NK-92 (cell line): ENCODE measurements at regions not wholly inside any gene's neighbourhood (a gene's known extent, or its start where the extent isn't known, plus 50 kb on each side); places are given as distances from the start of the nearest gene placed in this dataset.

ENCODE experiments used
- DNase-seq: peaks from one replicate; lab custom pipeline; 2025; ENCODE audit not compliant: unreplicated experiment; lab: John Stamatoyannopoulos, UW

DNA sequence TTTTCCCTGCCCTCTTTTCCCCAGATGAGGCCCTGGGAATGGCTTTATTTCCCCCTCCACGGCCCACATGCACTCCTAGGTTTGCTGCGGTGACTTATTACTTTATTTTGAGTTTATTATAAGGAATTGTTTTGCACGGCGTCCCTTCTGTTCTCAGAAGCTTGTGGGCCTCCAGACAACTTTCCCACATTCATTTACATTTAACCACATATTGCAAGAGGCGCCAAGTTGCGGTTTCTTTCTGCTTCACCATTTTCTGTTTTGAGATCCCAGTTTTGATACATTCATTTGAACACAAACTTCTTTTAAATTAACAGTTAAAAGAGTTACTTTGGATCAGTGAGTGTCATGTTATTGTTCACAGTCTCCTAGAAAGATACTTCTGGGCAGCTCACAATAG, 532.5 kb upstream of the MGMT start:
- no peak for DNase-seq

DNA sequence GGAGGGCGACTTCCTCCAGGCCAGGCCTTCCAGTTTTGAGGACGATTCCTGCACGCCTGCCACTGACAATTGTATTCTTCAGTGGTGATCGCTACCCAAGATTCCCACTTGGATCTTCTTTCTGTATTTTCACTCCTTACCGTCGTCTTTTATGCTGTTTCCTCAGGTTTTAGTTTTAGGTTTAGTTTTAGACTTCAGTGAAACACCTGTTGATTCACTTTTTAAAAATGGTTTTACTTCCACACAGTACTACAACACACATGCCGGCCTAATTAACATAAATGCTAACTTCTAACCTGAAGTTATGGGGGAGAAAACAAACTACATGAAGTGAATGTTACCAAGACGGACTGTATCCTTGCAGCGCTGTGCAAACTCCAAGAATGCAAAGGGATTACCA, 530.6 kb upstream of the MGMT start:
- DNase-seq = no peak

DNA sequence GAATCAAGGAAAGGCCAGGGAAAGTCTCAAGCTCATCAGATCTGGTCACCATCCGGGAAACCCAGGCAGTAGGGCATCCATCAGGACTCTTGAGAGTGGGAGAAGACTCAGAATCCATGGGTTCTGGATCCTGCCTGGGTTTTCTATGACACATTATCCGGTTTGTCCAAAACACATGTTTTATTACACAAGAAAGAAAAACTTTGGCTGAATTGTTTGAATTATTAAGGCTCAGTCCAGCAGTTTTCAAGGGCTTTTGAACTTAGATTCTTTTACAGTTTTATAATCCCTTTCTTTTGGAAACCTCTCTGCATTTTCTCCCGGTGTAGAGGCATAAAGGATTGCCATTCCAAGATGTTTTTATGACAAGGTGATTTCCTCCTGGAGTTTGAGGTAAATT, 528.5 kb upstream of the MGMT start:
- no peak for DNase-seq

DNA sequence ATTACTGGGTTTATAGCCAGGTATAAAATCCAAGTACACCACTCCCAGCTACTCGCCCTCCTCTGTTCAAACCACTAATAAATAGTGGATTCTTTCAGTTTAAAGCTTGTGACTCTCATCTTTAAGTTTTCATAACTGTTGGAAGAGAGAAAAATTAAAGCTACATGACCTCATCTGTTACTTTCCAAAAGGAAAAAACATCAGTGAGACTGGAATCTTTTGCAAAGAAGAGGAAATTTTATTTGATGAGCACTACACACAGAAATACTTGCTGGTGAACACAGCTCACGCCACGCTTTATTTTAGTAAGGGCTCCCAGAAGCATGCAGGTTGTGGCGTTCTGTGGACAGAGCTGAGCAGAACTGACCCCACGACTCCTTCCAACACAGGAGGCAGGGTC, 527.0 kb upstream of the MGMT start:
- no peak for DNase-seq

DNA sequence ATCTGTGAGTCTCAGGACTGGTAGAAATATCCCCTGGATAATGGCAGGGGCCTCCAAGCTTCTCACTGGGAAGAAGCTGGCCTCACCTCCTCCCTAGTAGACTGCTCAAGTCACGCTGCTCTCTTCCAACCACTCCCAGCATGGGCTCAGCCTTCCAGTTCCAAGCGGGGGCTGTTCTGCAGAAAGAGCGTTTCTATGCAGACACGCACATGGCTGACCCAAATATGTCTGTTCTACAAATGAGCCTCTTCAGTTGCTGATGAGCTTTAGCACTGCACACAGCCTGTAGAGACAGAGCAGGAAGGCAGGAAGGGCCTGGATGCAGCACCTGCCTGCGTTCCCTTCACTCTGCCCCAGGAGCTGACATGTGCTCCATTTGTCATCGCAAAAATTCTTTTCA, 523.9 kb upstream of the MGMT start:
- no peak for DNase-seq

DNA sequence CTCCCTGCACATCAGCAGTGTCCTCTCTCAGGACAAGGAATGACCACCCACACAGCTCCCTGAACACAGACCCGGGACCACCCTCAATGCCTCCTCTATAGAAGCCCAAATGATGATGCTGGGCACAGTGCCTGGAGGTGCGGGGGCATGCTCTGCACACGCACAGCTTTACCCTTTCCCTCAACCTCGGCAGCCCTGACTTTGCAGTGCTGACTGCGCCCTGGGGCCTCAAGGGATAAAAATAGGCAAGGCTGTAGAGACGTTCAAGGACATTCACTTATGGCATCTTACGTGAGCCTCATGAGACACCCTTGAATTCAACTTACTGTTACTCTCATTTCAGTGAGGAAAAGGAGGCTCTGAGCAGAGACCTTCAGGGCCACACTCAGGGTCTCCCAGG, 521.6 kb upstream of the MGMT start:
- no peak for DNase-seq

DNA sequence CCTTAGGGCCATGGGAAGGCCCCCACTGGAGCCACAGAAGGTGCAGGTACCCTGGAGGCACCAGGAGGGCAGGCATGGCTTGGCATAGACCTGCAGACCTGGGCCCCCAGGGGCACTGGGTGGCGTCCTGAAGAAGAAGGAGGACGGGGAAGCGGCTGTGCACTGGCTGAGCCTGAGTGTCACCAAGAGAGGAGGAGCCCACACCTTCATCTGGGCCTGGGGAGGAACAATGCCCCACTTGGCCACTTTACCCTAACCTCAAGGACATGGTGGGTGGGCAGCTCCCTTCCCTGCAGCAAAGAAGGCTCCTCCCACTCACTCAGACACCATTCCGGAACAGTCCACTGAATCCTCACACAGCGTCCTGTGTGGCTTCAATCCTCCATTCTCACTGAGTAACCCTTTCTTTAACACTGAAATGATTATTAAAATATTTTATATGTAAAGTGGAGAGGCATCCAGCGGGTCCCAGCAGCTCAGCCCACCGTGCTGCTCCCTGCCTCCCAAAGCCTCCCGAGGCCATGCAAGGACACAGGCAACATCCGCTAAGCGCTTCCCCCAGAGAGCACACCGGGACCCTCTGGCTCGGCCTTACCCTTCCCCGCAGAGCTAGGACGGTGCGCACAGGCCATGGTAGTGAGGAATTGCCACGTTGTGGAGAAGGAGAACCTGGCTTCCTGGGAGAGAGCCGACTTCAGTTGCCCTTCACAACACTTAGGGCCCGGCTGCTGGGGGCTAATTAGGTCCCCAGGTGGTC, 516.7 kb upstream of the MGMT start:
- DNase-seq = no peak

DNA sequence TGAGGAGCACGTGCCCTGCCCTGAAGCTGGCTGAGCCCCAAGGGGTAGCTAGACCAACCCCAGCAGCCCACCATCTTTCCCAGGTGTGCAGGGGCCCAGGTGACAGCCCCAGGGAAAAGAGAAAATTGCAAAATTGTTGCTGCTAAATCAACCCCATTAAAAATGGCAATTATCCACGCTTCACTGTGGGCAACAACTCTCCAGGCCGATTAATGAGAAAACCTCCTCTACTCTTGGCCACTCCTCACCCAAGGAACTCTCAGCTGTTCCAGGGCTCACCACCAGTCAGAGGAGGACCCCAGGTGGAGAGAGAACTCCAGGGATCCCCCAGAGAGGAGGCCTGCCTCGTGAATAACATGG, 516.1 kb upstream of the MGMT start:
- DNase-seq = no peak

DNA sequence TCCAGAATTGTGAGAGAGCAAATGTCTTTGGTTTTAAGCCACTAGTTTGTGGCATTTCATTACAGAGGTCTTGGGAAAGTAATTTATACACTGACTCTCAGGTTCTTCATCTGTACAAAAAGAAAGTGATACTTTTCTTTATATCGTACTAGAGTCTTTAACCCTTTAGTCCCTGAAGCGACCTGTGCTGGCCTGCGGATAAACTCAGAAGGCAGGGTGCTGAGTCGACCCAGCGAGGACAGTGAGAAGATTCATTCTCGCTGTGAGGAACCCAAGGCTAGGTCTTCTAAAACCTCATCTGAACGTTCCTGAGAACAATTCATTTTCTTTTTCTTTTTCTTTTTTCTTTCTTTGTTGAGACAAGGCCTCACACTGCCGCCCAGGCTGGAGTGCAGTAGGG, 514.2 kb upstream of the MGMT start:
- no peak for DNase-seq

DNA sequence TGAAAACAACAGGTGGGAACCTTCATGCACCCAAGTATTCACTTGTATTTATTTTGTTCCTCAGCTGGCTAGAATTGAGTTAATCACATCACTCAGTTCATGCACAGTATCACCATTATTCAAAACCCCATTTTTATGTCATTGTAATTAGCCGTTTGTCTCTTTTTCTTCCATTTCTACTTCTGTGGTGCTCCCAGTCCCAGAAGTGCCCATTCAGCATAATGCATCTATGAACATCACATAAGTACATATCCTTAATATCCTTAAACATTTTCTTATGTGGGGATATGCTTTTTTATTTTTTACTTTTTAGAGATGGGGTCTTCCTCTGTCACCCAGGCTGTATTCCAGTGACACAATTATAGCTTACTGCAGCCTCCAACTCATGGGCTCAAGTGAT, 510.9 kb upstream of the MGMT start:
- no peak for DNase-seq

DNA sequence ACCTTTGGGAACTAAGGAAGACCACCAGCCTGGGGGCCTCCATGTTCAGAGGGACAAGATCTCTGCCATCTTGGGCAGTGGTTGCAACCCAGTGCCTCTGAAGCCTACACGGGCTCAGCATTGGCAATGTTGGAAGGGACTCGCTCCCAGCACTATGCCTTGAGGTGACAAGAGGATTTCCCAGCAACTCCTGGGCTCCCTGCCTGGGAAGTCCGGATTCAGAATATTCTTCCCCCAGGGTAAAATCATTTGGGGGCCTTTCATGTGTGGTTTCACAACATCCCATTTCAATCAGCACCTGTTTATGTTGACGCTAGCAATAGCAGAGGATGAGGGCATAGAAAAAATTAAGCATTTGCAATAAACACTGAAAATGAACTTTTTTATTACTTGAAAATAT, 509.8 kb upstream of the MGMT start:
- no peak for DNase-seq

DNA sequence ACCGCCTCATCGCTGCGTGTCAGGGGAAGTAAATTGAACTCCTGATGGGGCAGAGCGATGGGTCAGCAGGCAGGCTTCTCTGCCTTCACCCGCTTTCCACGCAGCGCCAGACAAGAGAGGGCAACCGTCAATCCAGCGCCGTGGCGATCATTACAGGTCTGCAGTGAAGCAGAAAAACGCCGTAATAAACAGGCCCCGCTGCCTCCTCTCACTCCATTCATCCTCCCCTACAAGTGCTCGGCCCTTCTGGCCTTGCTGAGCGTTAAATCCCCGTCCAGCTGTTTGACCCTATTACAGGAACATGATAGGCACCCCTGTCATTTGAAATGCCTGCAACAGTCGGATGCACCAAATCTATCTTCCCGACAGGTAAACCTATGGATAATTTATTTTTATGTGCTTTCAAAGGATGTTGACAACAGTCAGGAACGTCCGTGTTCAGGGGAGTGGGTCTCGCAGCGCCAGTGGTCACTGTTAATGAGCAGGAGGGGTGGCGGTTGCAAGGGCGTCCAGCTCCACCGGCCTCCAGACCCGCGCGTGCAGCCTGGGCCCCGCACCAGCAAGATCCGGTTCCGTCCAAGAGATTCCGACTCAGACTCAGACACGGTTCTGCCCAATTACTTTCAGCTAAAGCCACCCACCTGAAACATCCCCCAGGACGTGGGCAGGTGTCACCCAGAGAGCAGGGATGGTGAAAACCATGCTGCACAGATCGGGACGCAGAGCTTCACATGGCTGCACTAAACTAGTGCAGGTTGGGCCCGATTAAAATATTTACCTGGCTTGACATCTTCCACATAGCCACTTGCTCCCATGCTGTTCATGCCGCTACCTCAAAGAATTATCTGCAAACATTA, 508.0 kb upstream of the MGMT start:
- no peak for DNase-seq

DNA sequence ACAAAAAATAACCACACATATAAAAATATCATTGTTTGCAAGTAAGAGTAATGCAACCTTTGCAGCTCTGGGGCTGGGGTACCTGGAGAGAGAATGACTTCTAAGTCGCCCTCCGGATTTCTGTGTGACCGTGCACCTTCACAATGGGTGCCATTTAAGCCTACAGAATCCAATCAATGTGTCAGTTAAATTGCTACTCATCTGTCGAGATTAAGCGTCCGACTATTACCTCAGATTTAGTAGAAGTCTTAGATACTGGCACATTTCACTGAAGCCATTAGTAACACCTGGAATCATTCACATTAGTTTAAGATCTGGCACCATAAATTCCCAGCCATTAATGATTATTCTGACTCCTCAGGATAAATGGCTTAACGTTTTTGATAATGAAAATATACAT, 507.3 kb upstream of the MGMT start:
- no peak for DNase-seq

DNA sequence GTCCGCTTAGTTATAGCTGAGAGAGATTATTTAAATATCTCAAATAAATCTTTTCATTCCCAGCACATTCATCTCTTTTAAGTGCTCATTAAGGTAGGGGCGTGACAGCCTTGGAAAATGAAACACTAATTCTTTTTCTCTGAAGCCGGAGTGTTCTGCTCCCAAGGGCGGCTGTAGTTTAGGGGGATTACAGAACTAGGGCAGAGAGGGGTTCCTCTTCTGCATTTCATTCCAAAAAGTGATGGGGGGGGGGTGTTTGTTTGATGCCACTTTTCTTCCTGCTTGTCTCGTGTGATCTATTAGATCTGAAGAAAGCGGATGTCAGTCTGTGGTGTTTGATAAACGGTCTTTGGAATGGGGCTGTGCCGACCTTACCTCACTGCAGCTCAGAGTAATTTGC, 506.5 kb upstream of the MGMT start:
- DNase-seq = no peak

DNA sequence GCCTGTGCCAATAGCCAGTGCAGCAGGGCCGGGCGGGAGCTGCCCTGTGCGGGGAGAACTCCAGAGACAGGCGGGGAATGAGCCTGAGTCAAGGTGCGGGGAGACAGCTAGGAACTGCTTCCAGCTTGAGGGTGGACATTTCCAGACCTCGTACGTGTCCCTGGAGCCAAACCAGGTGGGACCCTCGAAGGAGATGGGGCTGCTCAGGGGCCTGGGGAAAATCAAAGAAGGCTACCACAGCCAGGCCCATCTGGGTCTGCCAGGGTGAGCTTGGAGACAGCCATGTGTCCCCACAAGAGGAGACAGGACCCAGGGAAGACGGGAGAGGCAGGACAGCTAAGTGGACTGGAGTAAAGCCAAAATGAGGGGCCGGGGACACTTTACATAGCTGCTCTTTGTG, 504.9 kb upstream of the MGMT start:
- no peak for DNase-seq

DNA sequence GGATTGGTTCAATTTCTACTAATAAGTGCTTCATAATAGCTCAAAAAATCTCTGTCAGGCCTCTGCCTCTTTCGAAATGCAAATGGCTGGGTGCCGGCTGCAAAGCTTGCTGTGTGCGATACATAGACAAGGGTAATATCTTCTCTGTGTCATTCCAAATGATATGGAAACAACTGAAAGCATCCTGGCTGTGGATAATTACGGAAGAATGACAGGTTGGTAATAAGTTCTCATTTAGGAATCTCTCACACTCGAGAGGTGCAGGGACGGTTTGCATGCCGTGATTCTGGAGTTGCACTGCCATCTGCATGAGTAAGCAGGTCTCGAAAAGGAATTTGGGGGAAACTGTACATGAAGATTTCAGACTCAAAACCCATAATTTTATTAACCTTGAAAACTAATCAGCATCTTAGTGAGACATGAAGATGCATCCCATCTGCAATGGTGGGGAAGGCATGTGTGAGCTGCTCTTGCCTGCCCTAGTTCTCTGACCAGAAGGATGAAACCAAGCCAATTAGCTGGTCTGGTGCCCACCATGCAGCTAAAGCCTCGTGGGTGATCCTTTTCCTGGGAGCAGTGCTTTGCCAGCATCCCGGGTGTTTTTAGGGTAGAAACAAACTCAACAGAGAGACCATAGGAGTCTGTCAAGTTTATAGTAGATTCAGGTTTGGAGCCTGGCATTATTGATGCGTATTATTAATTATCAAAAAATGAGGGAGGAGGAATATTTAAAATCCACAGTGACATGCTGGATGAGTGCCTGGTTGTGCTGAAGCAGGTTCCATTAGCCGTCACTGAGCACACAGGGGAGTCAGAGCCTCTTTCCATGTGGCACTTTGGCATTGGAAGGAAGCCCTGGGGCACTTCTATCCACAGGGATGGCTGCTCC, 503.6 kb upstream of the MGMT start:
- DNase-seq = no peak

DNA sequence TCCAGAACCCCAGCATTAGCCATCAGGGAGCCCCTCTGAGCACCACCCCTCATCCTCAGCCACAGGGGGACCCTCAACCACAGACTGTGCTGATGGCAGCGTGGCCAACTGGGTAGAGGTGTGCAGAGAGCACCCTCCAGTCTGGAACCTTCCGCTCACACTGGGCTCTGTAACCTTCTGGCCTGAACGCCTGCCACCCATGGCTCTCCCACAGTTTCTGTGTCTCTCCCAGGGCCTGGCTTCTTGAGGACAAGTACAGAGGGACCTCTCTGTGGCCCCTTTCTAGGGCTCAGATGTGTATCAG, 503.0 kb upstream of the MGMT start:
- no peak for DNase-seq

DNA sequence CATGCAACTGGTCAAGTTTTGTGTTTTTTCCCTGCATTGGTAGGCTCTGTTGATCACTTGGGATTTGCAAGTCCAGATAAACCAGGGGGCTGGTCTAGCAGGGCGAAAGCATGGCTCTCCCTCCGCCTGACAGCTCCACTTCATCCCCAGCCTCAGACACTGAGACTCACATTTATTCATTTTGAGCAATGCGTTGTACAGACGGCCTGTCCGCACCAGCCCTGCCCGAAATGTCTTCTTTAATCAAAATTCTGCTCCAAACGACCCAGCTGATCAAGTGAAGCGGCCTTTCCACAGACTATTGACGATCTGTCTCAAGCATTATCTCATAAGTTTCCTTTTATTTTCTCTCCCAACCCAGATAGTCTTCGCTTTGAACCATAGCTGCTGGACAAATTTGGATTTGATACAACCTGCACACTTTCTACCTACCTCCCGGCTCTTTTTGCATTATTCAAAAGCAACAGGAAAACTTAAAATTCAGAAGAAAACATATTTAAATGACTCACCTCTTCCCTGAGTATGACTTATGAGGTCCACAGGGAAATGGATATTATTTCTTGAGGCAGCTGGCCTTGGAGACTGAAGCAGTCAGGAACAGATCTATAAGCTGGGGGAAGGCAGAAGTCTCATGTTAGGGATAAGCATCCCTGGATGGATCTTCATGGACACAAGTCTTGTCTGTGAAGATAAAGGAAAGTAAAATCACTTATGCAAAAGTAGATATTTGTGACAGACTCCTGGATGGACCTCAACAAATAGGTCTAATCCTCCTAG, 498.9 kb upstream of the MGMT start:
- no peak for DNase-seq

DNA sequence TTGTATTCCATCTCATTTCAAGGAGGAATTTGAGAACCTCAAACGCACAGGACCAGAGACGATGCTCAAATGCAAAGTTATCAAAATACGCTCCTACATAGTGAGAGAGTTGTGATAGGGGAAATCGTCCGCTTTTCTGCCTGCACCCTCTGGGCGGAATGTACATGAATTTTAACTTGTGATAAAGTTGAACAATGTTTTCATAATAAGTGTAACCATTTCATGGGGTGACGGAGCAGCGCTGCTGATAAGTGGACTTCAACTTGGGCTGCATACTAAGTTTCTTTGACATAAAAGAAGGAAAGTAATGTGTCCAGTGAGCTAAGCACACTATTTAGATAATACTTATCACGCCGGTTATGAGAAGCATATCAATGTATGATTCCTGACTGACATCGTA, 497.5 kb upstream of the MGMT start:
- no peak for DNase-seq

DNA sequence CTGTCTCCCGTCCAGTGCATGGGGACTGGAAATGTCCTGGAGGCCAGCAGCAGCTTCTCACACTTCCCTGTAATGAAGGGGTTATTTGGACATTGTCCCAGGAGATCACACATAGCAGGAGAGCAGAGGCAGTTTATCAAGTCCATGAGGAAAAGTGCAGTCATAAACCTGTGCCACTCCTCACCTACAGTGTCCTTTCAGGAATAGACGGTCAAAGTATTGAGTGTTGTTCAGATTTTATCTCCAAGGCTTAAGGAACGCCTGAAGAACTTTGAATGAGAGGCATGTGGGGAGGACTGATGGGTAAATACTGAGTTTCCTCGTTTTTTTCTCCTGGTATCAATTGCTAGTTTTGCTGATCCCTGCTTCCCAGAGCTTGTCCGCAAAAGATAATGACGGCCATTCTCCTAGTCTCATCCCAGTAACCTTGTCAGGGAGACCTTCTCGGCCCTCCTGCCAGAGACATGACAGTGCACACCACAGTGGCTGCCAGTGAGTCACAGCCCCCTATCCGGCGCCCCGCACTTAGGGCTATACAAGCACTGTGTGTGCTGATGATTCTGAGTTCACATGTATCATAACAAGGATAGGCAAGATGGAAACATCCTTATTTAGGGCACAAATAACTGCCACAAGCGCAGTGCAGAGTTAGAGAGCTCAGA, 495.5 kb upstream of the MGMT start:
- no peak for DNase-seq

DNA sequence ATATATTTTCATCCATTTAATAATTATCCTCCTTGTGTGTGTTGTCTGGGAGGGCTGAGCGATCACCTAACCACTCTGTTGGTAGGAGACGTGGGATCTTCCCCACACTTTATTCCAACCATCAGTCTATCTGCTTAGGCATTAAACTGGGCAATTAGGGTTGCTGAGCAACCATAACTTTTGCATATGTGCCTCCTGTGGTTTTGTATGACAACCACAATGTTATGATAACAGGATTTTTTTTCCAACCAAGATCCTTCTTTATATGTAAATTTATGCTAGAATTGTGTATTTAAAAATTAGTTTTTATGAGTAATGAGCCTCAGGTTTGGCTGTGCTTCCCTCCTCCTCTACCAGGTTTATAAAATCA, 495.0 kb upstream of the MGMT start:
- no peak for DNase-seq
